ENCODE measurements at regions not wholly inside any gene's neighbourhood (a gene's known extent, or its start where the extent isn't known, plus 50 kb on each side); places are given as distances from the start of the nearest gene placed in this dataset.

- Mint-ChIP-seq H3K4me3 (ENCODE audit: unreplicated experiment) (no peak overlapping the region), H3K27me3 (ENCODE audit: unreplicated experiment) (no peaks in the 10 kb centered on the region), H3K27ac (ENCODE audit: unreplicated experiment) (no peak overlapping the region), H3K36me3 (ENCODE audit: unreplicated experiment) (no peaks in the 10 kb centered on the region), H3K4me1 (ENCODE audit: unreplicated experiment) (no peaks in the 10 kb centered on the region), H3K9me3 (ENCODE audit: unreplicated experiment) (peaks cover 17% of the 10 kb centered on the region)
- DNase-seq (ENCODE audit: extremely low spot score, unreplicated experiment): no peak
- TF ChIP-seq, protein P1, sequence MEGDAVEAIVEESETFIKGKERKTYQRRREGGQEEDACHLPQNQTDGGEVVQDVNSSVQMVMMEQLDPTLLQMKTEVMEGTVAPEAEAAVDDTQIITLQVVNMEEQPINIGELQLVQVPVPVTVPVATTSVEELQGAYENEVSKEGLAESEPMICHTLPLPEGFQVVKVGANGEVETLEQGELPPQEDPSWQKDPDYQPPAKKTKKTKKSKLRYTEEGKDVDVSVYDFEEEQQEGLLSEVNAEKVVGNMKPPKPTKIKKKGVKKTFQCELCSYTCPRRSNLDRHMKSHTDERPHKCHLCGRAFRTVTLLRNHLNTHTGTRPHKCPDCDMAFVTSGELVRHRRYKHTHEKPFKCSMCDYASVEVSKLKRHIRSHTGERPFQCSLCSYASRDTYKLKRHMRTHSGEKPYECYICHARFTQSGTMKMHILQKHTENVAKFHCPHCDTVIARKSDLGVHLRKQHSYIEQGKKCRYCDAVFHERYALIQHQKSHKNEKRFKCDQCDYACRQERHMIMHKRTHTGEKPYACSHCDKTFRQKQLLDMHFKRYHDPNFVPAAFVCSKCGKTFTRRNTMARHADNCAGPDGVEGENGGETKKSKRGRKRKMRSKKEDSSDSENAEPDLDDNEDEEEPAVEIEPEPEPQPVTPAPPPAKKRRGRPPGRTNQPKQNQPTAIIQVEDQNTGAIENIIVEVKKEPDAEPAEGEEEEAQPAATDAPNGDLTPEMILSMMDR (IDR thresholded peaks at IDR 0.05): no peak
Measured at GRCh38 chr2:17252258-17252657, 266.0 kb downstream of the RAD51AP2 start.

DNA sequence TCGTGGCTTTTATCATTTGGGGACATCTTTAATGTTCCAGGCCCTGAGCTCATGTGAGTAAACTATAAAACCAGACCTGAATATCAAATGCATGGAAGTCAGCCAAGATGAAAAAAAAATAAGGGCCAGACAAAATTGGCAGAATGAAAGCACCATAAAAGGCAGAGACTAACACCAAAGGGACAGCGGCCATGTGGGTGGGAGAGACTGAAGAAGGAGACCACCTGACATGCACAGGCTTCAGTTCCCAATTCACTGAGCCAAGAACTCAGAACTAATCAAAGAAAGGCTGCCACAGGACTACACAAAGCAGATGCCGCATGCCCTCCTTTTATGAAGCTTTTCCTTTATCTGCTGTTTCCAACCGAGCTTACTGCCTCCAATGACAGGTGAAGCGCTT lies 267.1 kb downstream of the RAD51AP2 start:
- Mint-ChIP-seq H3K27ac (ENCODE audit: unreplicated experiment) (no peak overlapping the region), H3K27me3 (ENCODE audit: unreplicated experiment) (no peaks in the 10 kb centered on the region), H3K9me3 (ENCODE audit: unreplicated experiment) (peaks cover 14% of the 10 kb centered on the region), H3K4me1 (ENCODE audit: unreplicated experiment) (no peaks in the 10 kb centered on the region), H3K36me3 (ENCODE audit: unreplicated experiment) (no peaks in the 10 kb centered on the region), H3K4me3 (ENCODE audit: unreplicated experiment) (no peak overlapping the region)
- no peak for DNase-seq (ENCODE audit: extremely low spot score, unreplicated experiment)
- TF ChIP-seq, protein P1 (IDR thresholded peaks at IDR 0.05): no peak

DNA sequence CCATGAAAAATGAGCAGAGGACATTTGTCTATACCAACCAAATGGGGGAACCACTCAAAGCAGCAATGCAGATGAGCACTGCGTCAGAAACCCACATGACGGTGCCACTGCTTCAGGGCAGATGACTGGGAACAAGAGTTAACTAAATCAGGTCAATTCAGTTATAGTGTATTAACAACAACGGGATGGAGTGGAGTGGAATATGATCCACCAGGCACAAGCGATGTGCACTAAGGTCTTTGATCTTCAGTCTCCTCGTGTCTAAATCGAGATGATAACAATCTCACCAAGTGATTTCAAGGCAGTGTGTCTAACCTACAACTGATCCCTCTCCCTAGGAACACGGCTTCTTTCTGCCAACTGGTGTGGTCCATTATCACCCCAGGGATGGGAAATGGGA lies 269.0 kb downstream of the RAD51AP2 start:
- Mint-ChIP-seq H3K4me3 (ENCODE audit: unreplicated experiment) (no peak overlapping the region), H3K36me3 (ENCODE audit: unreplicated experiment) (no peaks in the 10 kb centered on the region), H3K4me1 (ENCODE audit: unreplicated experiment) (no peaks in the 10 kb centered on the region), H3K9me3 (ENCODE audit: unreplicated experiment) (peaks cover 2% of the 10 kb centered on the region), H3K27ac (ENCODE audit: unreplicated experiment) (no peak overlapping the region), H3K27me3 (ENCODE audit: unreplicated experiment) (no peaks in the 10 kb centered on the region)
- no peak for DNase-seq (ENCODE audit: extremely low spot score, unreplicated experiment)
- TF ChIP-seq, protein P1 (IDR thresholded peaks at IDR 0.05): no peak

DNA sequence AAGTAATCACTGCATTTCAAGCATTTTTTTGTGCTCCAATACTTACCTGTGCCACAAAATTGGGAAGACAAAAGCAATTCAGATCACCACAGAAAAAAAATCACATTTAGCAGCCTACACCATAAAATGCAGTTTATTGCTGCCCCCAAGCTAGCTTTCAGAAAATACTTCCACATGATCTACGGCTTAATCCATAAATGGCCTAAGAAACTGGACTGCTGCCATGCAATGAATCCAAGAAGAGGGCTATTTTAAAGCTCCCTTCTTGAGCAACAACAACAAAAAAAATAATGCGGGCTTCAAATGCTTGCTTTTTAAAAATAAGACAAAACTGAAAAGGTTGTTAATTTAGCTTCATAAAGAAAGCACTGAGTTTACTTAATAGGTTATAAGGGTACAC lies 272.3 kb downstream of the RAD51AP2 start:
- H3K9me3 Mint-ChIP-seq (ENCODE audit: unreplicated experiment): no peaks in the 10 kb centered on the region
- H3K4me1 Mint-ChIP-seq (ENCODE audit: unreplicated experiment): no peaks in the 10 kb centered on the region
- TF ChIP-seq, protein P1 (IDR thresholded peaks at IDR 0.05): no peak
- DNase-seq (ENCODE audit: extremely low spot score, unreplicated experiment): no peak
- no peak overlapping the region for H3K4me3 Mint-ChIP-seq (ENCODE audit: unreplicated experiment)
- no peaks in the 10 kb centered on the region for H3K27me3 Mint-ChIP-seq (ENCODE audit: unreplicated experiment)
- H3K27ac Mint-ChIP-seq (ENCODE audit: unreplicated experiment): no peak overlapping the region
- H3K36me3 Mint-ChIP-seq (ENCODE audit: unreplicated experiment): no peaks in the 10 kb centered on the region

GRCh38 chr2:17242813-17243485 lies 275.3 kb downstream of the RAD51AP2 start:
- no peak overlapping the region for H3K4me3 Mint-ChIP-seq (ENCODE audit: unreplicated experiment)
- TF ChIP-seq, protein P1 (IDR thresholded peaks at IDR 0.05): no peak
- DNase-seq (ENCODE audit: extremely low spot score, unreplicated experiment): no peak
- no peaks in the 10 kb centered on the region for H3K36me3 Mint-ChIP-seq (ENCODE audit: unreplicated experiment)
- no peaks in the 10 kb centered on the region for H3K9me3 Mint-ChIP-seq (ENCODE audit: unreplicated experiment)
- H3K27ac Mint-ChIP-seq (ENCODE audit: unreplicated experiment): no peak overlapping the region
- H3K27me3 Mint-ChIP-seq (ENCODE audit: unreplicated experiment): no peaks in the 10 kb centered on the region
- no peaks in the 10 kb centered on the region for H3K4me1 Mint-ChIP-seq (ENCODE audit: unreplicated experiment)

All from osteocyte (in vitro differentiated cells).